GM12875 (cell line): ENCODE measurements at regions not wholly inside any gene's neighbourhood (a gene's known extent, or its start where the extent isn't known, plus 50 kb on each side); places are given as distances from the start of the nearest gene placed in this dataset.

Experiments
- H3K4me3 ChIP-seq: one replicate; pipeline ENCODE4 v1.5.1; 2011; ENCODE audit warnings: low read depth, low read length, control low read depth
- TF ChIP-seq, protein P1 (sequence below): IDR thresholded peaks from 2 replicates; pipeline ENCODE4 v1.5.1; 2011; ENCODE audit warnings: low read depth, mild to moderate bottlenecking, control low read depth, inconsistent platforms, low read length, moderate library complexity, borderline replicate concordance; ENCODE audit not compliant: insufficient read depth

DNA sequence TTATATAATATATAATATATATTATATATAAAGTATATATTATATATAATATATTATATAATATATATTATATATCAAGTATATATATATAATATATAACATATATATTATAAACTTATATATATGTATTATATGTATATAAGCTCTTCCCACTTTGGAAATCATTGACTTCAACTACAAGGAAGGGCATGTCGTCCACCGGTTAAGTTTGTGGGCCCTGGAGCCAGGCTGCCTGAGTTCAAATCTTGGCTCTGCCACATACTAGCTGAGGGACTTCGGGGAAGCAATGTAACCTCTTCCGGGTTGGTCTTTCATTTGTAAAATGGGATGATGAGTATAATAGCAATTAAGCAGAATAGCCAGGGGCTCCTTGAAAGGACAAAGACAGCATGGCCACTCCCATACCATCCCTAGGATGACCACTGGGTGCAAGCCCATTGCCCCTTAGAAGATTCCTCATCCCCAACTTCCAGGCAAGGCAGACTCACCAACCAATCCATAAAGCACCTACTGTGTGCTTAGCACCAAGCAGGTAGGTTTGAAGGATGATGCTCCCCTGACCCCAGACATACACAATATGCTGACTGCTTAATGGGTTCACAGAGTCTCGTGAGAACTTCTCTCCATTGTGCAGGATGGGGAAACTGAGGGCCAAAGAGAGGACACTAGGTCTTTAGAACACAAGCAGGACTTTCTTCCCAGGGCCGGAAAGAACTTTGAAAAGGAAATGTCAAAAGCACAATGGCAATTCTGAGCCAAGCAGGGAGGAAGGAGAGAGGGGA lies 163.2 kb downstream of the MRPL14 start:
- no peak overlapping the region for H3K4me3 ChIP-seq
- TF ChIP-seq, protein P1, sequence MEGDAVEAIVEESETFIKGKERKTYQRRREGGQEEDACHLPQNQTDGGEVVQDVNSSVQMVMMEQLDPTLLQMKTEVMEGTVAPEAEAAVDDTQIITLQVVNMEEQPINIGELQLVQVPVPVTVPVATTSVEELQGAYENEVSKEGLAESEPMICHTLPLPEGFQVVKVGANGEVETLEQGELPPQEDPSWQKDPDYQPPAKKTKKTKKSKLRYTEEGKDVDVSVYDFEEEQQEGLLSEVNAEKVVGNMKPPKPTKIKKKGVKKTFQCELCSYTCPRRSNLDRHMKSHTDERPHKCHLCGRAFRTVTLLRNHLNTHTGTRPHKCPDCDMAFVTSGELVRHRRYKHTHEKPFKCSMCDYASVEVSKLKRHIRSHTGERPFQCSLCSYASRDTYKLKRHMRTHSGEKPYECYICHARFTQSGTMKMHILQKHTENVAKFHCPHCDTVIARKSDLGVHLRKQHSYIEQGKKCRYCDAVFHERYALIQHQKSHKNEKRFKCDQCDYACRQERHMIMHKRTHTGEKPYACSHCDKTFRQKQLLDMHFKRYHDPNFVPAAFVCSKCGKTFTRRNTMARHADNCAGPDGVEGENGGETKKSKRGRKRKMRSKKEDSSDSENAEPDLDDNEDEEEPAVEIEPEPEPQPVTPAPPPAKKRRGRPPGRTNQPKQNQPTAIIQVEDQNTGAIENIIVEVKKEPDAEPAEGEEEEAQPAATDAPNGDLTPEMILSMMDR = no peak

DNA sequence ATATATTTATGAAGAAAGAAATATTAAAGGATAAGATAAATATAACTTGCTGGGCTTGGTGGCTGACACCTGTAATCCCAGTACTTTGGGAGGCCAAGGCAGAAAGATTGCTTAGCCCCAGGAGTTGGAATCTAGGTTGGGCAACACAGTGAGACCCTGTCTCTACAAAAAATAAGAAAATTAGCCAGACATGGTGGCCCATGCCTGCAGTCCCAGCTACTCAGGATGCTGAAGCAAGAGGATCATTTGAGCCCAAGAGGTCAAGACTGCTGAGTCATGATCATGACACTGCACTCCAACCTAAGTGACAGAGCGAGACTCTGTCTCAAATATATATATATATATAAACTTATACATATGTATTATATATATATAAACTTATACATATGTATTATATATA lies 164.0 kb downstream of the MRPL14 start:
- H3K4me3 ChIP-seq = no peak overlapping the region
- TF ChIP-seq, protein P1 = no peak

GRCh38 chr6:43962458-43962857 lies 164.8 kb downstream of the MRPL14 start:
- TF ChIP-seq, protein P1 = no peak
- H3K4me3 ChIP-seq = no peak overlapping the region

DNA sequence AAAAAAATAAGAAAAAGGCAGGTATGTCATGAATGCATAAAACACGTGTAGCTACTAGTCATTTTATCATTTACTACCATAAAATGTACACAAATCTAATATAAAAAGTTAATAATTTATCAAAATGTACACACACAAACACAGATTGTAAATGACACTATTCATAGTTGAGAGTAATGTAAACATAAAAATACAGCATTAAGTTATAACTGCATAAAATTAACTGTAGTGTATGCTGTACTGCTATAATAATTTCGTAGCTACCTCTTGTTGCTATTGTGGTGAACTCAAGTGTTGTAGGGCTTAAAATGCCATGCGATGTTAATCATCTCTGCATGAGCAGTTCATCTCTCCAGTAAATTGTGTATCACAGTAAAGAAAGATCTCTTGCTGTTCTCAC lies 170.0 kb downstream of the MRPL14 start:
- TF ChIP-seq, protein P1 = no peak
- no peak overlapping the region for H3K4me3 ChIP-seq

GRCh38 chr6:43956478-43956877 lies 170.8 kb downstream of the MRPL14 start:
- H3K4me3 ChIP-seq = no peak overlapping the region
- TF ChIP-seq, protein P1 = no peak

- H3K4me3 ChIP-seq = no peak overlapping the region
- TF ChIP-seq, protein P1 = no peak
Measured at GRCh38 chr6:43954311-43955131, 172.7 kb downstream of the MRPL14 start.

- no peak overlapping the region for H3K4me3 ChIP-seq
- TF ChIP-seq, protein P1 = no peak
Measured at GRCh38 chr6:43953794-43954310, 173.4 kb downstream of the MRPL14 start.
